ENCODE measurements at regions not wholly inside any gene's neighbourhood (a gene's known extent, or its start where the extent isn't known, plus 50 kb on each side); places are given as distances from the start of the nearest gene placed in this dataset.

- Histone ChIP-seq H3K9me3 (ENCODE audit: insufficient read depth, low read length) (no peaks in the 10 kb centered on the region), H3K27me3 (ENCODE audit: insufficient read depth, insufficient read length) (no peaks in the 10 kb centered on the region), H3K36me3 (ENCODE audit: insufficient read depth, insufficient read length, low read length) (no peaks in the 10 kb centered on the region), H3K9ac (ENCODE audit: insufficient read length, low read depth) (no peak overlapping the region), H3K4me1 (ENCODE audit: insufficient read depth, insufficient read length) (peaks cover 12% of the 10 kb centered on the region), H3K4me3 (ENCODE audit: insufficient read length, low read depth) (no peak overlapping the region)
- no peak for TF ChIP-seq YY1 (IDR thresholded peaks at IDR 0.05; ENCODE audit: insufficient read depth, insufficient read length)
- DNase-seq (ENCODE audit: low read depth, low spot score), result no peak
Observed at GRCh38 chr11:69375316-69376154, 81.6 kb downstream of the MYEOV start.

DNA sequence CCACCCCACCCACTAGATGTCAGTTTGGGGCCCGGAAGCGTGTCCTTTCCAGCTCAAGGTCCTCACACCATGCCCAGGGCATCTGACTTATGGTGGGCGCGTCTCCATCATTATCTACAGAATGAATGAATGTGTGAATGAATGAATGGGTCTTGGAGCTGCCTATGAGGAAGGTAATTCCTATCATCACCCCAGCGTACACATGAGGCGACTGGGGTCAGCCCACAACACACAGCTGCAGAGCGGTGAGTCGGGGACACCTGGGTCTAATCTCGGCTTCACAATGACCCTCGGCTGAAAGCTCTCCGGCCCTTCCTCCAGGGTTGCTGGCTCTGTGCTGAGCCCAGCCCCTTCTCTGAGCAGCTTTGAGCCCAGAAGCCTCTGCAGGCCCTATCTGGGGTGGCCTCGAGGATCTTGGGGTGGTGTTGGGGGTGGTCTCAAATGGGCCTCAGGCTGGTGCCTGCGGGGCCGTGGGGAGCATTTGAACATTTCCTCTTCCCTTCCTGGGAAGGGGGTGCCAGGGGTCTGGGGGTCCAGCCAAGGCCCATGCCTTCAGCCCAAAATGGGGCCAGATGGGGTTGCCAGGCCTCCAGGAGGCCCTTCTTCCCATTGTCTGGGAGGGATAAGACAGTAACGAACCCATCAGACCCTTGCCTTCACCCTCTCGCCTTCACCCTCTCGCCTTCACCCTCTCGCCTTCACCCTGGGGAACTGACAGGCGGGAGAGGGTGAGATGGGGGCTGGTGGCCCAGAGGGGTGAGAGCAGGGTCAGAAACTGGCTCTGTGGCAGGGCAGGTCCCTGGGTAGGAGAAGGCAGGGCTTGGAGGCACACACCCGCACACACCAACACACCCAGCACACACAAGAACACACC, 82.4 kb downstream of the MYEOV start:
- Histone ChIP-seq H3K9ac (ENCODE audit: insufficient read length, low read depth) (no peak overlapping the region), H3K4me1 (ENCODE audit: insufficient read depth, insufficient read length) (peaks cover 12% of the 10 kb centered on the region), H3K9me3 (ENCODE audit: insufficient read depth, low read length) (no peaks in the 10 kb centered on the region), H3K4me3 (ENCODE audit: insufficient read length, low read depth) (no peak overlapping the region), H3K27me3 (ENCODE audit: insufficient read depth, insufficient read length) (no peaks in the 10 kb centered on the region), H3K36me3 (ENCODE audit: insufficient read depth, insufficient read length, low read length) (no peaks in the 10 kb centered on the region)
- DNase-seq (ENCODE audit: low read depth, low spot score), result no peak
- no peak for TF ChIP-seq SUZ12 (IDR thresholded peaks at IDR 0.05; ENCODE audit: extremely low read depth, insufficient read depth, insufficient read length)
- TF ChIP-seq YY1 (IDR thresholded peaks at IDR 0.05; ENCODE audit: insufficient read depth, insufficient read length), result no peak
- TF ChIP-seq ZNF274 (IDR thresholded peaks at IDR 0.05; ENCODE audit: low read depth, low read length), result no peak

- TF ChIP-seq ZNF274 (IDR thresholded peaks at IDR 0.05; ENCODE audit: low read depth, low read length) (no peak), YY1 (IDR thresholded peaks at IDR 0.05; ENCODE audit: insufficient read depth, insufficient read length) (no peak), SUZ12 (IDR thresholded peaks at IDR 0.05; ENCODE audit: extremely low read depth, insufficient read depth, insufficient read length) (no peak)
- H3K27me3 ChIP-seq (ENCODE audit: insufficient read depth, insufficient read length), result no peaks in the 10 kb centered on the region
- H3K4me3 ChIP-seq (ENCODE audit: insufficient read length, low read depth), result no peak overlapping the region
- no peaks in the 10 kb centered on the region for H3K9me3 ChIP-seq (ENCODE audit: insufficient read depth, low read length)
- no peak overlapping the region for H3K9ac ChIP-seq (ENCODE audit: insufficient read length, low read depth)
- no peak for DNase-seq (ENCODE audit: low read depth, low spot score)
- H3K36me3 ChIP-seq (ENCODE audit: insufficient read depth, insufficient read length, low read length), result no peaks in the 10 kb centered on the region
- H3K4me1 ChIP-seq (ENCODE audit: insufficient read depth, insufficient read length), result peaks cover 15% of the 10 kb centered on the region
Observed at GRCh38 chr11:69377029-69377952, 83.3 kb downstream of the MYEOV start.

DNA sequence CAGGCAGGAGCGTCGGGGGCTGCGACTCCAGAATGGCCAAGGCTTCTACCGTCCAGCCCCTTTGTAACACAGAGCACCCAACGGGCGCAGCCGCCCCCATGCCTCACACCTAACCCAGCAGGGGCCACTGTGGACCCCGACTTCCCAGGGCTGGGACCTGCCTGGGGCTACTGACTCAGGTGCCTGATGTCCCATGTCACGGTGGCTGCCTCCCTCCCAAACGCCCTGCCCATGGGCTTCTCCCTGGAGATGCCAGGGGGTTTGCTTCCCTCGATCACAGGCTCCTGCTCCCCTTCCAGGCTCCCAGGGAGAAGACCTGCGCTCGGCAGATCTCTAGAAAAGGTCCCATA, 84.0 kb downstream of the MYEOV start:
- H3K27me3 ChIP-seq (ENCODE audit: insufficient read depth, insufficient read length), result no peaks in the 10 kb centered on the region
- TF ChIP-seq SUZ12 (IDR thresholded peaks at IDR 0.05; ENCODE audit: extremely low read depth, insufficient read depth, insufficient read length) (no peak), YY1 (IDR thresholded peaks at IDR 0.05; ENCODE audit: insufficient read depth, insufficient read length) (no peak), ZNF274 (IDR thresholded peaks at IDR 0.05; ENCODE audit: low read depth, low read length) (no peak)
- H3K36me3 ChIP-seq (ENCODE audit: insufficient read depth, insufficient read length, low read length), result no peaks in the 10 kb centered on the region
- H3K4me3 ChIP-seq (ENCODE audit: insufficient read length, low read depth), result no peak overlapping the region
- H3K9ac ChIP-seq (ENCODE audit: insufficient read length, low read depth), result no peak overlapping the region
- H3K9me3 ChIP-seq (ENCODE audit: insufficient read depth, low read length), result no peaks in the 10 kb centered on the region
- DNase-seq (ENCODE audit: low read depth, low spot score), result no peak
- H3K4me1 ChIP-seq (ENCODE audit: insufficient read depth, insufficient read length), result peaks cover 15% of the 10 kb centered on the region

DNA sequence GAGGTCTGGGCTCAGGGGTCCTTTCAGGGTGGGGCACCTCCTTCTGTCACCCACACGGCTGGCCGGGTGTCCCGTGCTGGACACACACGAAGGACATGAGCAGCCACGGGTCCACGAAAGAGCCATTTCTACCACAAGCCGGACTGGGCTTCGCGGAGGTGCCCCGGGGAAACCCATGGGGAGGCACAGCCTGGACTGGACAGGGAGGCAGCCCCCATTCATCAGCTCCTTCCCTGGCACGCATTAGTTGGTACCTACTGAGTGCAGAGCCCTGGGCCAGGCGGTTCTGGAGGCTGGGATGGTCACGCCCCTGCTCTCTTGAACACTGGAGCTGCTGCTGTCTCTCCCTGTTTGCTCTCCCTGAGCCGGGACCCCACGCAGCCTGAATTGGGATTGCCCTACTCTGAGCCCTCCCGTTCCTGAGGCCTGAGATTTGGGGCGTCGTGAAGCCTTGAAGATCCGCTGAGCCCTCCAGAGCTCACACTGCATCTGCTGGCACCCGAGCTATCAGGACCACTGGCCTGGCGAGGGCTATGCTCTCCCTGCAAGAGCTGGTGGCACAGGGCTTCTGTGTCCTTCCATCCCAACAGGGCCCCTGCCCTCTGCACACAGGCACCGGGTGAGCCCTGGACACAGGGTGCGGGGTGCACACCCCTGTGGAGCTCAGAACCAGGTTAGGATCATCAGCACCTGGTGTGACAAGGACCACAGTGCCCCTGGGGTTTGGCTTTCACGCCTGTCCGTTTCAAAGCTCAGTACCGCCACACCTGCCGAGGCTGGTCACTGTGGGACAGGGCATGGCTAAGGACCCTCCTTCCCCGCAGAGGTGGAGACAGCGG, 84.6 kb downstream of the MYEOV start:
- no peak for DNase-seq (ENCODE audit: low read depth, low spot score)
- H3K36me3 ChIP-seq (ENCODE audit: insufficient read depth, insufficient read length, low read length), result no peaks in the 10 kb centered on the region
- H3K9me3 ChIP-seq (ENCODE audit: insufficient read depth, low read length), result no peaks in the 10 kb centered on the region
- peaks cover 15% of the 10 kb centered on the region for H3K4me1 ChIP-seq (ENCODE audit: insufficient read depth, insufficient read length)
- no peaks in the 10 kb centered on the region for H3K27me3 ChIP-seq (ENCODE audit: insufficient read depth, insufficient read length)
- H3K4me3 ChIP-seq (ENCODE audit: insufficient read length, low read depth), result no peak overlapping the region
- H3K9ac ChIP-seq (ENCODE audit: insufficient read length, low read depth), result no peak overlapping the region
- no peak for TF ChIP-seq ZNF274 (IDR thresholded peaks at IDR 0.05; ENCODE audit: low read depth, low read length)

- no peak overlapping the region for H3K4me3 ChIP-seq (ENCODE audit: insufficient read length, low read depth)
- TF ChIP-seq SUZ12 (IDR thresholded peaks at IDR 0.05; ENCODE audit: extremely low read depth, insufficient read depth, insufficient read length) (no peak), YY1 (IDR thresholded peaks at IDR 0.05; ENCODE audit: insufficient read depth, insufficient read length) (no peak), ZNF274 (IDR thresholded peaks at IDR 0.05; ENCODE audit: low read depth, low read length) (no peak)
- H3K9me3 ChIP-seq (ENCODE audit: insufficient read depth, low read length), result no peaks in the 10 kb centered on the region
- no peaks in the 10 kb centered on the region for H3K27me3 ChIP-seq (ENCODE audit: insufficient read depth, insufficient read length)
- no peak for DNase-seq (ENCODE audit: low read depth, low spot score)
- H3K36me3 ChIP-seq (ENCODE audit: insufficient read depth, insufficient read length, low read length), result no peaks in the 10 kb centered on the region
- H3K4me1 ChIP-seq (ENCODE audit: insufficient read depth, insufficient read length), result peaks cover 6% of the 10 kb centered on the region
- H3K9ac ChIP-seq (ENCODE audit: insufficient read length, low read depth), result no peak overlapping the region
Observed at GRCh38 chr11:69380451-69380901, 86.5 kb downstream of the MYEOV start.

Data from NT2/D1 (cell line).